K562 (cell line): ENCODE measurements at regions not wholly inside any gene's neighbourhood (a gene's known extent, or its start where the extent isn't known, plus 50 kb on each side); places are given as distances from the start of the nearest gene placed in this dataset.

Experiments used
- ATAC-seq: fragments of 200-7000 bp; cut with Tn5 transposase; 3 replicates; pipeline ENCODE4 v1.9.1; 2020; ENCODE audit warnings: moderate library complexity
- BruUV-seq: library from RNA; stranded (reverse); fragments of 400-500 nt; replicated peaks from 2 replicates; lab custom pipeline; 2021; lab: Mats Ljungman, UMichigan
- CTCF ChIA-PET: fragments of 300-600 bp; formaldehyde crosslinking; extraction: SDS; loops from one replicate; lab custom pipeline; 2021; ENCODE audit warnings: low intra/inter-chr PET ratio; lab: Yijun Ruan, JAX
- POLR2A ChIA-PET: fragments of 300-600, 350-650 bp; sonication (Branson Sonifier 250); formaldehyde crosslinking; extraction: SDS; loops from one replicate; lab custom pipeline; 2021; ENCODE audit warnings: antibody characterized with exemption, inconsistent platforms; lab: Yijun Ruan, JAX
- DNase-seq, 4 experiments: peaks; one replicate each; pipeline versions ENCODE4 v3.0.0 to v3.0.0-alpha.2; 2011 to 2018; ENCODE audit warnings: low spot score in 3 of 4, mixed read lengths in 3 of 4; ENCODE audit errors: extremely low read depth in 1 of 4
- FAIRE-seq: peaks from 2 replicates; lab custom pipeline; 2011; peaks lifted over from hg19 to GRCh38; lab: Jason Lieb, UNC
- H2AFZ ChIP-seq: 2 replicates; pipeline ENCODE4 v1.6.0; 2011; ENCODE audit warnings: low read depth, low read length, control low read depth, inconsistent platforms
- H3K27ac ChIP-seq: fragments of 200-600 bp; 3 replicates; pipeline ENCODE4 v1.8.0; 2011; ENCODE audit warnings: low read depth, mild to moderate bottlenecking, control low read depth, inconsistent platforms, low read length, moderate library complexity, mixed read lengths; ENCODE audit errors: extremely low read depth
- H3K27me3 ChIP-seq, 2 experiments: fragments of 300-600 bp in 1 of 2; 2 replicates in 1 of 2; 3 replicates in 1 of 2; pipeline versions ENCODE4 v1.6.0 to v1.8.0; 2011; ENCODE audit warnings: inconsistent platforms in 2 of 2, low read length in 2 of 2, mild to moderate bottlenecking in 1 of 2, mixed read lengths in 1 of 2, moderate library complexity in 1 of 2; ENCODE audit not compliant: control insufficient read depth in 2 of 2, insufficient read depth in 2 of 2
- H3K36me3 ChIP-seq: fragments of 300-600 bp; 3 replicates; pipeline ENCODE4 v1.8.0; 2011; ENCODE audit warnings: mild to moderate bottlenecking, low read length, inconsistent platforms; ENCODE audit not compliant: control insufficient read depth, insufficient read depth
- H3K4me1 ChIP-seq, 2 experiments: fragments of 200-600 bp in 1 of 2; replicated peaks in 1 of 2; 2 replicates in 1 of 2; 3 replicates in 1 of 2; pipeline versions ENCODE4 v1.5.1 to v1.8.0; 2011; ENCODE audit warnings: inconsistent platforms in 2 of 2, low read length in 2 of 2, mild to moderate bottlenecking in 1 of 2, mixed read lengths in 1 of 2, moderate library complexity in 1 of 2; ENCODE audit not compliant: control insufficient read depth in 2 of 2, insufficient read depth in 2 of 2
- H3K4me2 ChIP-seq: 2 replicates; pipeline ENCODE4 v1.6.1; 2011; ENCODE audit warnings: low read length, control low read depth, inconsistent platforms, mixed read lengths; ENCODE audit not compliant: insufficient read depth
- H3K4me3 ChIP-seq: fragments of 200-600 bp; sonication (generic), shearing (Covaris generic); 2 replicates; pipeline ENCODE4 v1.5.1; 2016; ENCODE audit warnings: control low read depth, inconsistent platforms
- H3K79me2 ChIP-seq: fragments of 200-600 bp; 3 replicates; pipeline ENCODE4 v1.8.0; 2011; ENCODE audit warnings: low read length, inconsistent platforms; ENCODE audit not compliant: control insufficient read depth, insufficient read depth
- H3K9ac ChIP-seq, 2 experiments: 2 replicates each; pipeline versions ENCODE4 v1.6.0 to v1.6.1; 2011; ENCODE audit warnings: low read depth in 2 of 2, low read length in 2 of 2, control low read depth in 1 of 2, inconsistent platforms in 1 of 2, mild to moderate bottlenecking in 1 of 2, mixed read lengths in 1 of 2; ENCODE audit not compliant: insufficient read depth in 1 of 2
- H3K9me1 ChIP-seq: one replicate; pipeline ENCODE4 v1.6.0; 2011; ENCODE audit warnings: inconsistent platforms, mild to moderate bottlenecking, low read length, moderate library complexity; ENCODE audit not compliant: control insufficient read depth, insufficient read depth
- H3K9me3 ChIP-seq: replicated peaks from 2 replicates; pipeline ENCODE4 v1.5.1; 2011; ENCODE audit warnings: low read depth, low read length, inconsistent platforms; ENCODE audit not compliant: control insufficient read depth, insufficient read depth
- H4K20me1 ChIP-seq: replicated peaks from 2 replicates; pipeline ENCODE4 v1.6.1; 2011; ENCODE audit warnings: low read length, inconsistent platforms, mixed read lengths; ENCODE audit not compliant: control insufficient read depth, insufficient read depth
- ADNP ChIP-seq: fragments of 200-800 bp; sonication (Bioruptor generic); IDR thresholded peaks from 2 replicates; pipeline ENCODE4 v1.6.1; 2016; ENCODE audit warnings: missing genetic modification characterization, missing compliant biosample characterization
- CTCF ChIP-seq, 3 experiments: IDR thresholded peaks in 2 of 3; conservative IDR thresholded peaks in 1 of 3; 2 replicates each; pipeline ENCODE4 v1.5.1; 2011 to 2012; ENCODE audit warnings: low read length in 3 of 3, mild to moderate bottlenecking in 3 of 3, control low read depth in 2 of 3, improper control_type of control experiment in 1 of 3, inconsistent platforms in 1 of 3, low read depth in 1 of 3, mixed read lengths in 1 of 3, moderate library complexity in 1 of 3; ENCODE audit not compliant: insufficient read depth in 2 of 3
- EGR1 ChIP-seq: fragments of 450-650 bp; conservative IDR thresholded peaks from 2 replicates; pipeline ENCODE4 v1.6.1; 2017; ENCODE audit warnings: mild to moderate bottlenecking
- HDGF ChIP-seq: fragments of 450-650 bp; IDR thresholded peaks from 2 replicates; pipeline ENCODE4 v1.6.1; 2016
- POLR2A ChIP-seq: fragments of 450-650 bp; conservative IDR thresholded peaks from 2 replicates; pipeline ENCODE4 v1.6.1; 2016
- WGBS: fragments of 100-300 bp; shearing (Covaris generic); methylation state at CpG from one replicate; pipeline ENCODE4 v1.1.6; 2016; ENCODE audit warnings: low coverage, mixed read lengths; ENCODE audit not compliant: insufficient coverage; ENCODE audit errors: missing lambda C conversion rate; 5-methylcytosine and 5-hydroxymethylcytosine counted together
- in situ Hi-C: fragments of 300-500 bp; cut with MboI; formaldehyde crosslinking; loops from 4 replicates; pipeline ENCODE4 v1.15.0; 2018; ENCODE audit warnings: inconsistent platforms, mixed read lengths
- intact Hi-C: fragments of 100-400 bp; cut with micrococcal nuclease; formaldehyde crosslinking; loops from 2 replicates; pipeline ENCODE4 v1.14.2; 2022
- TF ChIP-seq, protein P1 (sequence below): fragments of 200-800 bp; sonication (Bioruptor generic); IDR thresholded peaks from 2 replicates; pipeline ENCODE4 v1.6.1; 2016; ENCODE audit warnings: missing genetic modification characterization, missing compliant biosample characterization

DNA sequence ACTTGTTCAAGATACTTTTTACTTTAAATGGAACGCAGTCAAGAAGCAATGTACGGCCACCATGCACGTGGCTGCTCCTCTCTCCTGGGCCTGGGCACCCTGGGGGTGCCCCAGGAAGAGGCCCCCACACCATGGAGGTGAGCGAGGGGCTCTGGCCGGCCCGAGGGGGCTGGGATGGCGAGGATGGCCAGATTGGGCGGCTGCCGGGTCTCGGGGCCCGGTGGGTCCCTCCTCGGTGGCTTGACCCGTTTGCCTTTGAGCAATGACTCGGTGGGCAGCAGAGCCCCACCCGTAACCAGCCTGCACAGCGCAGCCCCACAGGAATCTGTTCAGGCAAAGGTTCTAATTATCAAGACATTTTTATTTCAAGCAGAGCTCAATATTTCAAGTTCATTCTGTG, 167.4 kb downstream of the BRD1 start:
- in situ Hi-C loops = no loop called here
- H3K4me2 ChIP-seq = no peak overlapping the region
- CTCF ChIA-PET = no interaction called here
- H3K27ac ChIP-seq = no peak overlapping the region
- H3K9me1 ChIP-seq = no peaks in the 10 kb centered on the region
- no peaks in the 10 kb centered on the region for H3K9me3 ChIP-seq
- no peak for TF ChIP-seq CTCF (IDR thresholded peaks at IDR 0.05 in 2 of 3, conservative IDR thresholded peaks at IDR 0.05 in 1 of 3; ENCODE audit: insufficient read depth in 2 of 3, low read depth in 1 of 3, low read length in 3 of 3)
- TF ChIP-seq, all 486 proteins: peak for 0
- peaks cover 19 to 43% of the 10 kb centered on the region in 2 experiments; a peak in 4 of 5 replicates for H3K27me3 ChIP-seq
- H3K9ac ChIP-seq = no peak overlapping the region; a peak in 1 of 4 replicates
- no peak for DNase-seq
- FAIRE-seq = no peak
- peaks cover 20% of the 10 kb centered on the region for H3K79me2 ChIP-seq
- H3K4me1 ChIP-seq = peaks cover 8 to 44% of the 10 kb centered on the region in 2 experiments; a peak in 3 of 5 replicates
- intact Hi-C loops = no loop called here
- H4K20me1 ChIP-seq = no peaks in the 10 kb centered on the region; the same call in 1 of the 2 replicates
- no peak for ATAC-seq
- peaks cover 4% of the 10 kb centered on the region; the same call in 1 of the 3 replicates for H3K36me3 ChIP-seq
- no peak overlapping the region for H3K4me3 ChIP-seq
- no peak overlapping the region for H2AFZ ChIP-seq
- no TSS peak for BruUV-seq
- WGBS = 37% methylated on average over 2 of the region's 16 CpGs
- POLR2A ChIA-PET = no interaction called here

GRCh38 chr22:49659924-49660315, 167.8 kb downstream of the BRD1 start:
- H3K9me1 ChIP-seq = no peaks in the 10 kb centered on the region
- BruUV-seq = no TSS peak
- peaks cover 19 to 41% of the 10 kb centered on the region in 2 experiments; a peak in 4 of 5 replicates for H3K27me3 ChIP-seq
- H2AFZ ChIP-seq = no peak overlapping the region
- POLR2A ChIA-PET = no interaction called here
- H3K4me2 ChIP-seq = no peak overlapping the region
- ATAC-seq = no peak
- WGBS = 58% methylated on average over 8 of the region's 19 CpGs
- H3K36me3 ChIP-seq = peaks cover 8% of the 10 kb centered on the region; the same call in 1 of the 3 replicates
- intact Hi-C loops = no loop called here
- in situ Hi-C loops = no loop called here
- DNase-seq = no peak
- CTCF ChIA-PET = no interaction called here
- H4K20me1 ChIP-seq = no peaks in the 10 kb centered on the region; the same call in 1 of the 2 replicates
- FAIRE-seq = no peak
- no peak overlapping the region for H3K27ac ChIP-seq
- H3K4me3 ChIP-seq = no peak overlapping the region
- H3K4me1 ChIP-seq = peaks cover 12 to 48% of the 10 kb centered on the region in 2 experiments; a peak in 3 of 5 replicates
- no peak overlapping the region for H3K9ac ChIP-seq
- H3K79me2 ChIP-seq = peaks cover 24% of the 10 kb centered on the region
- H3K9me3 ChIP-seq = no peaks in the 10 kb centered on the region
- TF ChIP-seq HDGF (no peak), EGR1 (no peak), ADNP (tag) (no peak), POLR2A (no peak)
- TF ChIP-seq, protein P1, sequence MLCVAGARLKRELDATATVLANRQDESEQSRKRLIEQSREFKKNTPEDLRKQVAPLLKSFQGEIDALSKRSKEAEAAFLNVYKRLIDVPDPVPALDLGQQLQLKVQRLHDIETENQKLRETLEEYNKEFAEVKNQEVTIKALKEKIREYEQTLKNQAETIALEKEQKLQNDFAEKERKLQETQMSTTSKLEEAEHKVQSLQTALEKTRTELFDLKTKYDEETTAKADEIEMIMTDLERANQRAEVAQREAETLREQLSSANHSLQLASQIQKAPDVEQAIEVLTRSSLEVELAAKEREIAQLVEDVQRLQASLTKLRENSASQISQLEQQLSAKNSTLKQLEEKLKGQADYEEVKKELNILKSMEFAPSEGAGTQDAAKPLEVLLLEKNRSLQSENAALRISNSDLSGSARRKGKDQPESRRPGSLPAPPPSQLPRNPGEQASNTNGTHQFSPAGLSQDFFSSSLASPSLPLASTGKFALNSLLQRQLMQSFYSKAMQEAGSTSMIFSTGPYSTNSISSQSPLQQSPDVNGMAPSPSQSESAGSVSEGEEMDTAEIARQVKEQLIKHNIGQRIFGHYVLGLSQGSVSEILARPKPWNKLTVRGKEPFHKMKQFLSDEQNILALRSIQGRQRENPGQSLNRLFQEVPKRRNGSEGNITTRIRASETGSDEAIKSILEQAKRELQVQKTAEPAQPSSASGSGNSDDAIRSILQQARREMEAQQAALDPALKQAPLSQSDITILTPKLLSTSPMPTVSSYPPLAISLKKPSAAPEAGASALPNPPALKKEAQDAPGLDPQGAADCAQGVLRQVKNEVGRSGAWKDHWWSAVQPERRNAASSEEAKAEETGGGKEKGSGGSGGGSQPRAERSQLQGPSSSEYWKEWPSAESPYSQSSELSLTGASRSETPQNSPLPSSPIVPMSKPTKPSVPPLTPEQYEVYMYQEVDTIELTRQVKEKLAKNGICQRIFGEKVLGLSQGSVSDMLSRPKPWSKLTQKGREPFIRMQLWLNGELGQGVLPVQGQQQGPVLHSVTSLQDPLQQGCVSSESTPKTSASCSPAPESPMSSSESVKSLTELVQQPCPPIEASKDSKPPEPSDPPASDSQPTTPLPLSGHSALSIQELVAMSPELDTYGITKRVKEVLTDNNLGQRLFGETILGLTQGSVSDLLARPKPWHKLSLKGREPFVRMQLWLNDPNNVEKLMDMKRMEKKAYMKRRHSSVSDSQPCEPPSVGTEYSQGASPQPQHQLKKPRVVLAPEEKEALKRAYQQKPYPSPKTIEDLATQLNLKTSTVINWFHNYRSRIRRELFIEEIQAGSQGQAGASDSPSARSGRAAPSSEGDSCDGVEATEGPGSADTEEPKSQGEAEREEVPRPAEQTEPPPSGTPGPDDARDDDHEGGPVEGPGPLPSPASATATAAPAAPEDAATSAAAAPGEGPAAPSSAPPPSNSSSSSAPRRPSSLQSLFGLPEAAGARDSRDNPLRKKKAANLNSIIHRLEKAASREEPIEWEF (CRISPR knock-in tag) = no peak
